ENCODE measurements at regions not wholly inside any gene's neighbourhood (a gene's known extent, or its start where the extent isn't known, plus 50 kb on each side); places are given as distances from the start of the nearest gene placed in this dataset.

GRCh38 chr14:104288272-104288671 is 149.9 kb downstream of the KIF26A start:
- no peak overlapping the region for H3K4me3 ChIP-seq (ENCODE audit: low read depth, low read length)
- no peak for TF ChIP-seq CTCF (IDR thresholded peaks at IDR 0.05; ENCODE audit: low read depth, low read length, missing control alignments)
- no peak for DNase-seq (ENCODE audit: low read depth)

GRCh38 chr14:104289507-104289906 is 151.1 kb downstream of the KIF26A start:
- no peak for TF ChIP-seq CTCF (IDR thresholded peaks at IDR 0.05; ENCODE audit: low read depth, low read length, missing control alignments)
- H3K4me3 ChIP-seq (ENCODE audit: low read depth, low read length) = no peak overlapping the region
- DNase-seq (ENCODE audit: low read depth) = no peak

- DNase-seq (ENCODE audit: low read depth) = no peak
- H3K4me3 ChIP-seq (ENCODE audit: low read depth, low read length) = no peak overlapping the region
- TF ChIP-seq CTCF (IDR thresholded peaks at IDR 0.05; ENCODE audit: low read depth, low read length, missing control alignments) = no peak
Observed at GRCh38 chr14:104290058-104290667, 151.8 kb downstream of the KIF26A start.

GRCh38 chr14:104290756-104291122 is 152.4 kb downstream of the KIF26A start:
- DNase-seq (ENCODE audit: low read depth) = no peak
- no peak overlapping the region for H3K4me3 ChIP-seq (ENCODE audit: low read depth, low read length)
- no peak for TF ChIP-seq CTCF (IDR thresholded peaks at IDR 0.05; ENCODE audit: low read depth, low read length, missing control alignments)

GRCh38 chr14:104291123-104292000 is 153.0 kb downstream of the KIF26A start:
- no peak overlapping the region for H3K4me3 ChIP-seq (ENCODE audit: low read depth, low read length)
- no peak for TF ChIP-seq CTCF (IDR thresholded peaks at IDR 0.05; ENCODE audit: low read depth, low read length, missing control alignments)
- no peak for DNase-seq (ENCODE audit: low read depth)

GRCh38 chr14:104292084-104292970 is 153.9 kb downstream of the KIF26A start:
- H3K4me3 ChIP-seq (ENCODE audit: low read depth, low read length) = no peak overlapping the region
- DNase-seq (ENCODE audit: low read depth) = no peak
- no peak for TF ChIP-seq CTCF (IDR thresholded peaks at IDR 0.05; ENCODE audit: low read depth, low read length, missing control alignments)

All from GM12864 (cell line).